Aorta (tissue), 5 donors: ENCODE measurements at regions not wholly inside any gene's neighbourhood (a gene's known extent, or its start where the extent isn't known, plus 50 kb on each side); places are given as distances from the start of the nearest gene placed in this dataset.
A peak's percentile ranks its signal among the peaks of the same experiment; 100 is the strongest.

Experiments used
- ATAC-seq: fragments of 200-7000 bp; cut with Tn5 transposase; one replicate; pipeline ENCODE4 v1.9.1; 2022; ENCODE audit warnings: moderate library complexity; ENCODE audit not compliant: low FRiP score
- DNase-seq, 2 donors: peaks; one replicate each; pipeline ENCODE4 v3.0.0-alpha.2; 2020
- H3K27ac ChIP-seq, 2 donors: one replicate each; pipeline ENCODE4 v1.5.1; 2013; ENCODE audit warnings: low read length in 2 of 2, mild to moderate bottlenecking in 2 of 2, moderate library complexity in 2 of 2, control low read depth in 1 of 2, inconsistent platforms in 1 of 2, low read depth in 1 of 2
- H3K27me3 ChIP-seq, 2 donors: one replicate each; pipeline ENCODE4 v1.6.1; 2013; ENCODE audit warnings: control low read depth in 1 of 2, low read length in 1 of 2, mild to moderate bottlenecking in 1 of 2, moderate library complexity in 1 of 2; ENCODE audit not compliant: insufficient read depth in 2 of 2, control insufficient read depth in 1 of 2
- H3K36me3 ChIP-seq, 2 donors: one replicate each; pipeline ENCODE4 v1.6.1; 2013; ENCODE audit warnings: control low read depth in 1 of 2, low read length in 1 of 2, mild to moderate bottlenecking in 1 of 2; ENCODE audit not compliant: insufficient read depth in 2 of 2, control insufficient read depth in 1 of 2
- H3K4me1 ChIP-seq, 2 donors: one replicate each; pipeline ENCODE4 v1.6.1; 2013; ENCODE audit warnings: low read length in 2 of 2, control low read depth in 1 of 2, mild to moderate bottlenecking in 1 of 2, moderate library complexity in 1 of 2; ENCODE audit not compliant: insufficient read depth in 2 of 2, control insufficient read depth in 1 of 2
- H3K4me3 ChIP-seq, 2 donors: one replicate each; pipeline ENCODE4 v1.5.1; 2013; ENCODE audit warnings: low read length in 2 of 2, control low read depth in 1 of 2, mild to moderate bottlenecking in 1 of 2
- H3K9me3 ChIP-seq: one replicate; pipeline ENCODE4 v1.6.1; 2013; ENCODE audit warnings: mild to moderate bottlenecking, low read length; ENCODE audit not compliant: control insufficient read depth
- WGBS, 2 donors: extraction: QIAGEN DNeasy Blood & Tissue Kit; methylation state at CpG; one replicate each; pipeline ENCODE4 v1.1.7; 2013; 5-methylcytosine and 5-hydroxymethylcytosine counted together
- intact Hi-C, 2 donors: fragments of 100-400 bp; cut with DNase I; formaldehyde crosslinking; loops; one replicate each; pipeline versions ENCODE4 v1.14.2 to v1.15.0; 2022
- donor health status: healthy with polysubstance abuse.
- donor health status: Bipolar disorder and iron deficiency.
- donor health status: DM: no; HTN: no; CAD: no.
- donor health status: DM: no; HTN: no; CAD: no.
- donor health status: DM: yes; HTN: yes; CAD: no.

GRCh38 chr9:71619926-71620325, 148.4 kb downstream of the CEMIP2 start:
- Histone ChIP-seq H3K9me3 (no peaks in the 10 kb centered on the region), H3K4me3 (no peak overlapping the region), H3K4me1 (no peaks in the 10 kb centered on the region), H3K27ac (no peak overlapping the region), H3K27me3 (no peaks in the 10 kb centered on the region), H3K36me3 (no peaks in the 10 kb centered on the region)
- ATAC-seq (no peak), DNase-seq (no peak)
- intact Hi-C loops = no loop called here
- WGBS, 2 donors = 88 to 92% methylated on average over 2 of the region's 2 CpGs

GRCh38 chr9:71614409-71615010, 153.8 kb downstream of the CEMIP2 start:
- Histone ChIP-seq H3K27ac (no peak overlapping the region), H3K27me3 (no peaks in the 10 kb centered on the region), H3K4me3 (no peak overlapping the region), H3K4me1 (no peaks in the 10 kb centered on the region), H3K36me3 (no peaks in the 10 kb centered on the region), H3K9me3 (no peaks in the 10 kb centered on the region)
- no peak for ATAC-seq
- 84 to 90% methylated on average over 3 of the region's 3 CpGs for WGBS, 2 donors
- intact Hi-C loops = no loop called here
- DNase-seq = no peak

- intact Hi-C loops = no loop called here
- WGBS, 2 donors = 63 to 78% methylated on average over 2 of the region's 2 CpGs
Observed at GRCh38 chr9:71612889-71613288, 155.4 kb downstream of the CEMIP2 start.

GRCh38 chr9:71609448-71609830, 158.9 kb downstream of the CEMIP2 start:
- intact Hi-C loops = loop anchor here in 1 of 2 donors (10.0 kb wide), 1 partner anchor 155 kb away; the partner anchor contains the start of gene CEMIP2
- no peak for ATAC-seq
- no peak for DNase-seq
- WGBS, 2 donors = 61 to 77% methylated on average over 1 of the region's 1 CpG
- Histone ChIP-seq H3K36me3 (no peaks in the 10 kb centered on the region), H3K4me3 (no peak overlapping the region), H3K27ac (no peak overlapping the region), H3K9me3 (no peaks in the 10 kb centered on the region), H3K27me3 (no peaks in the 10 kb centered on the region), H3K4me1 (peaks cover 0 to 2% of the 10 kb centered on the region in 2 donors)

More at GRCh38 chr9:71612889-71613288, 155.4 kb downstream of the CEMIP2 start:
- Histone ChIP-seq H3K4me3 (no peak overlapping the region), H3K36me3 (no peaks in the 10 kb centered on the region), H3K4me1 (peaks cover 0 to 2% of the 10 kb centered on the region in 2 donors), H3K27me3 (no peaks in the 10 kb centered on the region), H3K9me3 (no peaks in the 10 kb centered on the region), H3K27ac (no peak overlapping the region)
- DNase-seq (no peak), ATAC-seq (no peak)

- Histone ChIP-seq H3K9me3 (no peaks in the 10 kb centered on the region), H3K27ac (no peak overlapping the region), H3K36me3 (no peaks in the 10 kb centered on the region), H3K4me3 (no peak overlapping the region), H3K4me1 (peaks cover 0 to 2% of the 10 kb centered on the region in 2 donors), H3K27me3 (no peaks in the 10 kb centered on the region)
- WGBS, 2 donors = 47 to 48% methylated on average over 4 of the region's 4 CpGs
- intact Hi-C loops = loop anchor here in 1 of 2 donors (10.0 kb wide), 1 partner anchor 156 kb away; the partner anchor contains the start of gene CEMIP2
- DNase-seq (no peak), ATAC-seq (no peak)
Observed at GRCh38 chr9:71608825-71609447, 159.4 kb downstream of the CEMIP2 start.

GRCh38 chr9:71608021-71608420, 160.3 kb downstream of the CEMIP2 start:
- 59 to 61% methylated on average over 4 of the region's 4 CpGs for WGBS, 2 donors
- ATAC-seq (peak; percentile 19), DNase-seq (no peak)
- Histone ChIP-seq H3K9me3 (no peaks in the 10 kb centered on the region), H3K27me3 (no peaks in the 10 kb centered on the region), H3K36me3 (no peaks in the 10 kb centered on the region), H3K4me1 (peaks cover 0 to 2% of the 10 kb centered on the region in 2 donors), H3K27ac (no peak overlapping the region), H3K4me3 (no peak overlapping the region)
- intact Hi-C loops = loop anchor here in 1 of 2 donors (10.0 kb wide), 1 partner anchor 157 kb away; the partner anchor contains the start of gene CEMIP2

- no peak overlapping the region for H3K4me3 ChIP-seq
- H3K27me3 ChIP-seq = no peaks in the 10 kb centered on the region
- H3K27ac ChIP-seq = no peak overlapping the region
- intact Hi-C loops = loop anchor here in 1 of 2 donors (10.0 kb wide), 1 partner anchor 157 kb away; the partner anchor contains the start of gene CEMIP2
- no peaks in the 10 kb centered on the region for H3K9me3 ChIP-seq
- H3K4me1 ChIP-seq = peaks cover 0 to 2% of the 10 kb centered on the region in 2 donors
- no peaks in the 10 kb centered on the region for H3K36me3 ChIP-seq
- 15 to 16% methylated on average over 5 of the region's 5 CpGs for WGBS, 2 donors
- DNase-seq = no peak
- peak; percentile 80 for ATAC-seq
Observed at GRCh38 chr9:71607461-71607881, 160.8 kb downstream of the CEMIP2 start.

- Histone ChIP-seq H3K27me3 (no peaks in the 10 kb centered on the region), H3K9me3 (no peaks in the 10 kb centered on the region), H3K36me3 (no peaks in the 10 kb centered on the region), H3K27ac (no peak overlapping the region), H3K4me3 (no peak overlapping the region), H3K4me1 (peaks cover 0 to 2% of the 10 kb centered on the region in 2 donors)
- intact Hi-C loops = loop anchor here in 1 of 2 donors (10.0 kb wide), 1 partner anchor 160 kb away; the partner anchor contains the start of gene CEMIP2
- ATAC-seq (peak; percentile 74), DNase-seq (peak; percentile 81 to 86)
- WGBS, 2 donors = 61 to 66% methylated on average over 5 of the region's 5 CpGs
Observed at GRCh38 chr9:71604197-71605063, 163.9 kb downstream of the CEMIP2 start.
